HuH-7 (cell line): ENCODE measurements at regions not wholly inside any gene's neighbourhood (a gene's known extent, or its start where the extent isn't known, plus 50 kb on each side); places are given as distances from the start of the nearest gene placed in this dataset.

Source experiments
- DNase-seq: peaks from one replicate; pipeline ENCODE4 v3.0.0; 2011; ENCODE audit warnings: low spot score

GRCh38 chrX:40147971-40148370, 50.2 kb upstream of the BCOR start:
- DNase-seq = no peak
